LNCaP clone FGC (cell line): ENCODE measurements at regions not wholly inside any gene's neighbourhood (a gene's known extent, or its start where the extent isn't known, plus 50 kb on each side); places are given as distances from the start of the nearest gene placed in this dataset.

ENCODE experiments used
- DNase-seq: peaks from one replicate; pipeline ENCODE4 v3.0.0-alpha.2; 2011; ENCODE audit warnings: low read depth
- H3K4me3 ChIP-seq: 2 replicates; pipeline ENCODE4 v1.5.1; 2011; ENCODE audit warnings: mild to moderate bottlenecking, low read depth, low read length, control low read depth
- CTCF ChIP-seq: IDR thresholded peaks from 2 replicates; pipeline ENCODE4 v1.5.1; 2012; ENCODE audit warnings: mild to moderate bottlenecking; ENCODE audit not compliant: control insufficient read depth, insufficient read depth; ENCODE audit errors: extremely low read depth

- TF ChIP-seq CTCF, result no peak
Observed at GRCh38 chr3:153334558-153334957, 172.5 kb downstream of the RAP2B start.

GRCh38 chr3:153337369-153337768 lies 175.3 kb downstream of the RAP2B start:
- no peak overlapping the region for H3K4me3 ChIP-seq
- no peak for TF ChIP-seq CTCF
- no peak for DNase-seq

More at GRCh38 chr3:153334558-153334957, 172.5 kb downstream of the RAP2B start:
- DNase-seq, result no peak
- no peak overlapping the region for H3K4me3 ChIP-seq

- no peak for DNase-seq
- no peak overlapping the region for H3K4me3 ChIP-seq
- TF ChIP-seq CTCF, result no peak
Observed at GRCh38 chr3:153338487-153338886, 176.5 kb downstream of the RAP2B start.

GRCh38 chr3:153339065-153339464 lies 177.0 kb downstream of the RAP2B start:
- DNase-seq, result no peak
- no peak for TF ChIP-seq CTCF
- no peak overlapping the region for H3K4me3 ChIP-seq

GRCh38 chr3:153343988-153344782 lies 182.2 kb downstream of the RAP2B start:
- no peak for DNase-seq
- TF ChIP-seq CTCF, result no peak
- no peak overlapping the region for H3K4me3 ChIP-seq

- no peak for DNase-seq
- TF ChIP-seq CTCF, result no peak
- H3K4me3 ChIP-seq, result no peak overlapping the region
Observed at GRCh38 chr3:153348457-153349107, 186.6 kb downstream of the RAP2B start.
